Prostate gland (tissue), 2 donors: ENCODE measurements at regions not wholly inside any gene's neighbourhood (a gene's known extent, or its start where the extent isn't known, plus 50 kb on each side); places are given as distances from the start of the nearest gene placed in this dataset.

ENCODE experiments used
- CTCF ChIP-seq, 4 experiments: fragments of 200-600 bp in 2 of 4; fragments of 450-650 bp in 2 of 4; sonication (generic) in 2 of 4; IDR thresholded peaks; 1 replicate in 3 of 4; 2 replicates in 1 of 4; pipeline ENCODE4 v1.5.1; 2016 to 2019; ENCODE audit warnings: antibody characterized with exemption in 4 of 4, mild to moderate bottlenecking in 2 of 4, moderate library complexity in 2 of 4
- POLR2A ChIP-seq: fragments of 450-650 bp; IDR thresholded peaks from one replicate; pipeline ENCODE4 v1.6.1; 2016; ENCODE audit warnings: antibody characterized with exemption, mild to moderate bottlenecking
- POLR2AphosphoS5 ChIP-seq: sonication (generic); formaldehyde crosslinking; IDR thresholded peaks from one replicate; pipeline ENCODE4 v1.6.1; 2017; ENCODE audit warnings: antibody characterized with exemption

DNA sequence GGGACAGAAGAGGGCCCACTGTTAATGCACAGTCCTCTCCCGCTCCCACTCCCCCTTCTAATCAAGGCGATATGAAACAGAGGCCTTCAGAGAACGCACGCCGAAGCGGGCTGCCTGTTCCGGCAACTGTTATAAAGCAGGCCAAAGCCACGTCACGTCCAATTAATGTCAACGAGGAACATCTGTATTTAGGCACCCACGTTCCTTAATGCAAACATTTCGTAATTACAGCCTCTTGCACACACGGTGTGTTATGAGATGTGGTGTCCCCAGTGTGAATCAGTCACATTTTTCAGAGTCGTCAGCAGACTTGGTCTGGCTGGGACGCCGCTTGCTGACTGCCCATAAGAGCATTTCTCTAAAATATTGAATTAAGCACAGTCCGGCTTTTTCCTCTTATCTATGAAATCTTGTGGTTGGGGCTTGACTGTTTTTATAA is 339.0 kb downstream of the NSG2 start:
- no peak for TF ChIP-seq POLR2A
- TF ChIP-seq CTCF (IDR thresholded peaks at IDR 0.05) = no peak
- no peak for TF ChIP-seq POLR2AphosphoS5
